ENCODE measurements at regions not wholly inside any gene's neighbourhood (a gene's known extent, or its start where the extent isn't known, plus 50 kb on each side); places are given as distances from the start of the nearest gene placed in this dataset.

DNA sequence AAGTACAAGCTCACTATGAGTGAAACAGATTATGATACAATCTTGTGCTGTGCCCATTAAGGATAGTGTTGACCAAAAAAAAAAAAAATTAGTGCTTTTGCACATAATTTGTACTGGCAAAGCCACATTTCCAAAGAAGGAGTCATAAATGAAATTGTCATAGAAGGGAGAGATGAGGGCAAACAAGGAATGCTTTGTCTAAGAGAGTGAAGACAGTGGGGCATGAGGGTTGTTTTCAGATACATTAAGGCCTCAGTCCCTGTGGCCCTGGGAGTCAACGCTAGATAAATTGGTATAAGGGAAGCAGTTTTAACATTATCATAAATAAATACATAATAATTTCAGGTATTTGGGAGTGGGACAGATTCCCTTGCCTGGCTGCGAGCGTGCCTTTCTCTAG, 267.5 kb upstream of the PRKCQ start:
- no peak overlapping the region for H3T11ph ChIP-seq (ENCODE audit: low read length)
- no peak overlapping the region for H2BK20ac ChIP-seq (ENCODE audit: low read depth, low read length, poor library complexity, severe bottlenecking)
- no peak overlapping the region for H3K23ac ChIP-seq (ENCODE audit: insufficient read length, low read depth, low read length)
- H3K4me2 ChIP-seq (ENCODE audit: insufficient read depth, insufficient read length, low read length), result no peak overlapping the region
- no peak overlapping the region for H2AK5ac ChIP-seq (ENCODE audit: insufficient read length, low read length)
- no peaks in the 10 kb centered on the region for H3K27me3 ChIP-seq (ENCODE audit: insufficient read depth, low read length)
- peaks cover 11% of the 10 kb centered on the region for H3K9me3 ChIP-seq (ENCODE audit: control insufficient read depth, low read depth, low read length)
- H3K27ac Mint-ChIP-seq, result no peak overlapping the region
- H3K14ac ChIP-seq (ENCODE audit: insufficient read depth, low read length), result no peak overlapping the region
- H2BK5ac ChIP-seq (ENCODE audit: insufficient read length, low read length), result no peak overlapping the region
- H3K4me3 Mint-ChIP-seq, result no peak overlapping the region
- no peak overlapping the region for H2BK15ac ChIP-seq (ENCODE audit: low read depth, low read length)
- no peak overlapping the region for H3K9ac ChIP-seq (ENCODE audit: extremely low read depth, insufficient read length, low read length)
- no CpG with 5 or more reads among the region's 3 CpGs for WGBS (ENCODE audit: extremely low coverage, insufficient read length, low lambda C conversion rate)
- H3K4me1 ChIP-seq (ENCODE audit: insufficient read depth, low read length), result no peaks in the 10 kb centered on the region
- no peak overlapping the region for H4K8ac ChIP-seq (replicated peaks; ENCODE audit: insufficient read length, low read depth, low read length)
- no peak overlapping the region for H3K27ac ChIP-seq (ENCODE audit: insufficient read length, low read depth, low read length)
- H4K5ac ChIP-seq (ENCODE audit: insufficient read length, low read depth, low read length), result no peak overlapping the region
- TF ChIP-seq, protein P1, sequence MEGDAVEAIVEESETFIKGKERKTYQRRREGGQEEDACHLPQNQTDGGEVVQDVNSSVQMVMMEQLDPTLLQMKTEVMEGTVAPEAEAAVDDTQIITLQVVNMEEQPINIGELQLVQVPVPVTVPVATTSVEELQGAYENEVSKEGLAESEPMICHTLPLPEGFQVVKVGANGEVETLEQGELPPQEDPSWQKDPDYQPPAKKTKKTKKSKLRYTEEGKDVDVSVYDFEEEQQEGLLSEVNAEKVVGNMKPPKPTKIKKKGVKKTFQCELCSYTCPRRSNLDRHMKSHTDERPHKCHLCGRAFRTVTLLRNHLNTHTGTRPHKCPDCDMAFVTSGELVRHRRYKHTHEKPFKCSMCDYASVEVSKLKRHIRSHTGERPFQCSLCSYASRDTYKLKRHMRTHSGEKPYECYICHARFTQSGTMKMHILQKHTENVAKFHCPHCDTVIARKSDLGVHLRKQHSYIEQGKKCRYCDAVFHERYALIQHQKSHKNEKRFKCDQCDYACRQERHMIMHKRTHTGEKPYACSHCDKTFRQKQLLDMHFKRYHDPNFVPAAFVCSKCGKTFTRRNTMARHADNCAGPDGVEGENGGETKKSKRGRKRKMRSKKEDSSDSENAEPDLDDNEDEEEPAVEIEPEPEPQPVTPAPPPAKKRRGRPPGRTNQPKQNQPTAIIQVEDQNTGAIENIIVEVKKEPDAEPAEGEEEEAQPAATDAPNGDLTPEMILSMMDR (conservative IDR thresholded peaks at IDR 0.05), result no peak
- no peak overlapping the region for H2BK12ac ChIP-seq (ENCODE audit: insufficient read length, low read depth, low read length)
- H3K79me2 ChIP-seq (ENCODE audit: insufficient read depth, low read length), result no peaks in the 10 kb centered on the region
- H3K18ac ChIP-seq (ENCODE audit: insufficient read length, low read depth, low read length), result no peak overlapping the region
- no peak overlapping the region for H2AFZ ChIP-seq (ENCODE audit: low read length)
- DNase-seq, result no peak
- no peaks in the 10 kb centered on the region for H3K4me1 Mint-ChIP-seq
- H4K20me1 ChIP-seq (ENCODE audit: control insufficient read depth, insufficient read depth, insufficient read length), result no peaks in the 10 kb centered on the region
- peaks cover 4 to 26% (median 14%) of the 10 kb centered on the region in 3 experiments; a peak in 5 of 7 replicates for H3K36me3 Mint-ChIP-seq (ENCODE audit: insufficient read depth in 1 of 3, low read depth in 3 of 3)
- H3K4ac ChIP-seq (ENCODE audit: low read depth, low read length), result no peak overlapping the region
- H2BK120ac ChIP-seq (ENCODE audit: low read depth, low read length, poor library complexity, severe bottlenecking), result no peak overlapping the region
- H3K9me3 Mint-ChIP-seq, result peaks cover 14 to 15% of the 10 kb centered on the region in 2 experiments
- H3K56ac ChIP-seq (ENCODE audit: insufficient read length, low read depth, low read length), result no peak overlapping the region
- H3K23me2 ChIP-seq (ENCODE audit: insufficient read length, low read depth, low read length, poor library complexity, severe bottlenecking), result no peaks in the 10 kb centered on the region
- H4K91ac ChIP-seq (ENCODE audit: insufficient read length, low read depth, low read length), result no peak overlapping the region
- H3K79me1 ChIP-seq (ENCODE audit: insufficient read depth, low read depth, low read length, poor library complexity, severe bottlenecking), result no peaks in the 10 kb centered on the region
- H3K27me3 Mint-ChIP-seq (ENCODE audit: low read depth), result no peaks in the 10 kb centered on the region

All from H9 (cell line).